Myocyte (in vitro differentiated cells): ENCODE measurements at regions not wholly inside any gene's neighbourhood (a gene's known extent, or its start where the extent isn't known, plus 50 kb on each side); places are given as distances from the start of the nearest gene placed in this dataset.
"Not testable (repeated sequence)": the region's sequence is repeated elsewhere in the genome, so short reads cannot be mapped to it uniquely, and the experiment has no call there.

Experiments
- DNase-seq: peaks from one replicate; pipeline ENCODE4 v3.0.0-alpha.2; 2012; ENCODE audit warnings: low read depth

DNA sequence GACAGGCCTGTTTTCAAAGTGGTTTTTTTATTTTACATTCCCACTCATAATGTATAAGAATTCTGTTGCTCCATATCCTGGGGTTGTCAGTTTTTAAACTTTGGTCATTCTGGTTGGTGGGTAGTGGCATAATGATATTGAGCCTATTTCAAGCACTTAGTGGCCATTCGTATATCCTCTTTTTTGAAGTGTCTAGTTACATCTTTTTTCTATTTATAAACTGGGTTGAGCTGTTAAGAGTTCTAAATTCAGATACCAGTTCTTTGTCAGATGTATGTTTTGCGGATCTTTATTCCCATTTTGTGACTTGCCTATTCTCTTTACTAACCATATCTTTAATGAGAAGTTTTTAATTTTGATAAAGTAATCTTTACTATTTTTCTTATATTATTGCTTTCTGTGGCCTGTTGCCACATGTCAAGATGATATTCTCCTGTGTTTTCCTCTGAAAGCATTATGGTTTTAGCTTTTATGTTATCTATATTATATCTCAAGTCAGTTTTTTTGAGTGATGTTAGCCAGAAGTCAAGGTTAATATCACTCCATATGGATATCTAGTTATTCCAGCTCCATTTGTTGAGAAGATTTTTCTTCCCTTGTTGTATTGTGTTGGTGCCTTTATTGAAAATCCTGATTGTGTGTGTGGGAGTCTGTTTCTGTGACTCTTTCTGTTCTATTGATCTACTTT is 110.9 kb downstream of the FHIP1A start:
- no peak for DNase-seq

DNA sequence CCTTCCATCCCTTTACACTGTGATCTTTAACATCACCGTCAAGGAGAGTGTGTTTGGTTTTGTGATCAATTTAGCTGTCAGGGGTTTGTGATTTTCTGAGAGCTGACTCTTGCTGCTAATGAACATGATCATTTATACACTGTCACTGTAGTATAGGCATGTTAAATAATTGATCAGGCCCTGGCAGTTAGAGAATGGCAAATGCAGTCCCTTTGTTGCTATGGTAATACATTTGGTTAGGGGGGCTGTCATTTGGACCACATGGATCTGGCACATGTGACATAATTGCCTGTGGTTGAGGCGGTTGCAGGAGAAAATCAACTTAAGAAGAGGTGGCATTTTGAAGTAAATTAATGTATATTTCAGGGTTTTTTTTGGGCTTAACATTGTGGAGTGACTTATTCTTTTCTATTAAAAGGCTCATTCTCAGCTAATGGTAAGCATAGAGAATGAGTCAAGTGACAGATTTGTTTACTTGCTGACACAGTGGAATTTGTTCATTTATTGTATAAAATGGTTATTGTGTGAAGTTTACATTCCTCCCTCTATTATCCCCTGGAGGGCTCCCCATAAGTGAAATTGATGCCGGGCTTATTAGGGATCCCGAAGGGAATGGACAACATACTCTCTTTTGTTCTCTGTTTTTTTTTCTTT is 114.0 kb downstream of the FHIP1A start:
- no peak for DNase-seq

DNA sequence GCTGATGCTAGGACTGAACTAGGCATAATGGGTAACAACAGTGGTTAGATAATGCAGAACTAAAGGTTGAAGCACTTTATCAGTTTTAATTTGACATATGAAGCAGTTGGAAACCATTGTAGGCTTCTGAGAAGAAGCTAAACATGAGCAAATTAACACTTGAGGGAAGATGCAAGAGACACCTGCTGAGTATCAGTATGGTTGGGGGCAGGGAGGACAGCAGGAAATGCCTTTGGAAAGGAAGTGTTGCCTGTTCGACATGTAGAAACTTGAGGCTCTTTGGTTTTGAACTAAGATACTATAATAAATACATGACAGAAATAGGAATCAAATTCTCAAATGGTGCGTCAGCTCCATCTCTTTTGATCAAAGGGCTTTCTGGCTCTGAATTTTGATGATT is 115.6 kb downstream of the FHIP1A start:
- no peak for DNase-seq

DNA sequence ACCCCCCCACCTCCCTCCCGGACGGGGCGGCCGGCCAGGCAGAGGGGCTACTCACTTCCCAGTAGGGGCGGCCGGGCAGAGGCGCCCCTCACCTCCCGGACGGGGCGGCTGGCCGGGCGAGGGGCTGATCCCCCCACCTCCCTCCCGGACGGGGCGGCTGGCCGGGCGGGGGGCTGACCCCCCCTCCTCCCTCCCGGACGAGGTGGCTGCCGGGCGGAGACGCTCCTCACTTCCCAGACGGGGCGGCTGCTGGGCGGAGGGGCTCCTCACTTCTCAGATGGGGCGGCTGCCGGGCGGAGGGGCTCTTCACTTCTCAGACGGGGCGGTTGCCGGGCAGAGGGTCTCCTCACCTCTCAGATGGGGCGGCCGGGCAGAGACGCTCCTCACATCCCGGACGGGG is 117.5 kb downstream of the FHIP1A start:
- not testable (repeated sequence) for DNase-seq

DNA sequence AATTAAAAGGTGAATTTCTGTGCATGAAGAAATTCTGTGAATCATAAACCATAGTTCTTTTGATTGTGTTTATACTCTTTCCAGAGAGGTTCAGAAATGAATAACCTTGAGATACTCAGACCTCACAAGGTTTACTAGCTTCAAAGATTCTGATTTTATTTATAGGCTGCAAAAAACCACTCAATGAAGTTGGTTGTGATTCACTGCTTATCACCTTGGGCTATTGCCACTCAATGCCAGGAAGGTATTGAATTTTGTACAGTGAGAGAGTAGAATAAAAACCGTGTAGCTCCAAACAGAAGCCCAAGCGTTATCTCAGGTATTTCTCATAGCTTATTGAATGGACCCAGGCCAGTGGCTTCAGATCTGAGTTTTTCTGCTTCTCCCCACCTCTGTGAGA is 118.7 kb downstream of the FHIP1A start:
- DNase-seq, result no peak

DNA sequence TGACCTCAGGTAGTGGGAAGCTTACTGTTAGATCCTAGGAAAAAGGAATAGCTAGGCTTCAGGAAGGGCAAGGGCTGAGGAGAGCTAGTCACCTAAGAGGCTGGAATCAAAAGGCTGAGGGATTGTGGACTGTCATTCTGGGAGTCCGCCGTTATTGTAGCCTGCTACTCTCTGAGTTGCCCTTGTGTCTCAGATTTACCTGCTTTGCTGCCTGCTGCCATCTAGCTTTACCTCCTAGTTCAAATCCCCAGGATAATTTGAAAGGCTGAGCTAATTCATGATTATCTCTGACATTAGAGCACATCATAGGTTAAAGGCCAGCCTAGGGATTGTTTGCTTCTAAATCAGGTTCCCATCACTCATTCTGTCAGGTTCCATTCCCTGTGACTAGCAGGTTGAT is 120.2 kb downstream of the FHIP1A start:
- DNase-seq, result no peak

DNA sequence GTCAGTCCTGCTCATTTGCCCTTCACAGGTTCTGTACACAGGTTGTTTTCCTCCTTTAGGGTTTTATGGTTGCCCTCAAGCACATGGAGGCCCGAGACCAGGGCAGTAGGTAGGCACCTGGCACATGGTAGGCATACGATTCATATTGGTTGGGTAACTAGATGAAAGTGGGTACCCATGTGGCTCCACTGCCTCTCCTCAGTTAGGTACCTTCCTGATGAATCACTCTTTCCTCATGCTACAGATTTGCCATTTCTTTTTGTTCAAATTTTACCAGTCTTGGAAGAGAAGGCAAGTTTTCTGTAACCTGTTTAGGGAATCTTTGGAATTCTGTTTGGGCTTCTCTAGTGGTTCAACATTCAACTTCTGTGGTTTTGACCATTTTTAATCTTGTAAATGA is 121.3 kb downstream of the FHIP1A start:
- no peak for DNase-seq

DNA sequence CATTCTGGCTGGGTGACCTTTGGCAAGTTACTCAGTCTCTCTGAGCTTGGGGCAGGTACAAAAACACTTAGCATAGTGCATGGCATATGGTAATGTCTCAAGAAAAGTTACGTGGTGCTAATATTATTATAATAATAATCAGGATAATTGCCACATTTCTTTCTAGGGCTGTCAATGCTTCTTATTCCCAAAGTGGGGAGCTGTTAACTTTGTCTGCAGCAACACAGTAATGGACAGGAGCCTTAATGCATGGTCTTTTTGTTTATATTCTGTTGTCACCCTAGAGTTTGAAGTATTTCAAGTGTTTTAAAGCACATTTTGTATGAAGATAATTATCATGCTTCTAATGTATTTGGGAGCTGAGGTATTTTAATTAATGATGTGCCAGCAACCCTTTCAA is 121.8 kb downstream of the FHIP1A start:
- DNase-seq, result no peak

DNA sequence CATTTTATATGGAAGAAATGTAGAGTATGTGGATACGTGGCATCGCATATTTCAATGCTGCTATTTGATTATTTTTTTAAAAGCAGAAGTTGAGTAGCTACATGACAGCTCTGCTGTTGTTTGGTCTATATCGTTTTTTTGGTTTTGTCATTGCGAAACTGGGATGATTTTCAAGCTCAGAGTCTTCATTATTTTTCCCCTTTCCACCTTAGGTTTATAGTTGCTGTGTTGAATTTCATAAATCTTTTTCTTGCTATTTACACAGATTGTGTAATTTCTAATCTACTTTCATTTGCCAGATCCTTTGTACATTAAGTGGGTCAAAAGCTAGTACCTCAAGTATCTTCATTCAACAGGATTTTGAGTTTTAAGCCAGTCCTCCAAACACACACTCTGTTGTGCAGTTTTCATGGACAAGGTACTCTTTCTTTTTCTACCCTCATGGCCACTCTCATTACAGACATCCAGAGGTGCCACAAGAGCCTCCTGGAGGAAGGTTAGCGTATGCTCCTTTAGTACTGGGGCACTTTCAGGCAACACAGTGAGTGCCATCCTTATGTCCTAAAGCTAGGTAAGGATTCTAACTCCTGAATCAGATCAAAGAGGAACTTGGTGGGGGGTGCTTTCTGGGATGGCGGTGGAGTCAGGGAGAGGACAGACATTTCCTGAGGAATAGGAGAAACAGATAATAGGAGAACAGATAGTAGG is 123.2 kb downstream of the FHIP1A start:
- no peak for DNase-seq

DNA sequence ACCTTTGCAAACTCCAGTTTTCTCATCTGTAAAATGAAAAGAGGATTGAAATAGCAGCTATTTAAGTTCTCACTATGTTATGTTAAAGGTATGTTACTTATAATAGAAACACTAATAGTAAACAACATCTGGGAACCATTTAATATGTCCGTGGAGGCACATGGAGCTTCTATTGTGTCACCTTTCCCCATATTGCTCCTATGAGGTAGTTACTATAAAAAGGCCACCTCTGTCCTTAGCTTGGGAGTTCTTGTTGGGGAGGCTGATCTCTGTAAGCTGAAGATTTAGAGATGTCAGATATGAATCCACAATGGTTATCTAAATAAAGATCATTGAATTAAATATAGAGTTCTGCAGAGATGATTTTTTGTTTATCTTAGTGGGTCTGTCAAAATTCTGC is 125.2 kb downstream of the FHIP1A start:
- no peak for DNase-seq

DNA sequence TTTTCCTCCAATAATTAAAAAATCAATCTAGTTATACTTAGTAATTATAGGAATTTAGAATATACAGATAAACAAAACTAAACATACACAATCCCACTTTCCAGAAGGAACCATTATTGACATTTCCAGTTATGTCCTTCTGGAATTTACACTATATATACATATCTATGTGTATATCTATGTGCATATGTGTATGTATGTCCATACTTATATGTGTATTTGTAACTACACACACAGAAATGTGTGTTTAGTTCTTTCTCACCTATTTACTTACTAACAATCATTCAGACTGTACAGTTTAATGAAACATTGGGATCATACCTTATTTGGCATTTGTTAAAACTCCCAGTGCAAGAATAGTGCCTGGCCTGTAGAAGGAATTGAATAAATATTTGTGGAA is 126.4 kb downstream of the FHIP1A start:
- DNase-seq, result no peak

DNA sequence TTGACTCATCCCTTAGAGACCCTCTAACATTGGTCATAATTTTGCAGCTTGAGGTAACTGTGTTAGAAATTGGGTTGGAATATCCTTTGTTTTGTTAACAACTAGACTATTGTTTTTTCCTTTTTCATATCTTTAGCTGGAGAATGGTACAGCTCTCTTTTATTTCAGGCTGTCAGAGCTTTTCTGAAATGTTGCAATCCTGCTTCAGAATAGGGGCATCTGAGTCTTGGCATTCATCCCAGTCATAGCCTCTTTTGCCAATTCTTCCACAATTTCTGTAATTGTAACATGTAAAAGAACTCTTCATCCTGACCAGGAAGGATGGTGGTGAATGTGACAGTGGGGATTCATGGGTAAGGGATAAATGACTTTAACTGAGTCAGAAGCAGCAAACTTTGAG is 128.7 kb downstream of the FHIP1A start:
- peak; percentile 55 for DNase-seq

DNA sequence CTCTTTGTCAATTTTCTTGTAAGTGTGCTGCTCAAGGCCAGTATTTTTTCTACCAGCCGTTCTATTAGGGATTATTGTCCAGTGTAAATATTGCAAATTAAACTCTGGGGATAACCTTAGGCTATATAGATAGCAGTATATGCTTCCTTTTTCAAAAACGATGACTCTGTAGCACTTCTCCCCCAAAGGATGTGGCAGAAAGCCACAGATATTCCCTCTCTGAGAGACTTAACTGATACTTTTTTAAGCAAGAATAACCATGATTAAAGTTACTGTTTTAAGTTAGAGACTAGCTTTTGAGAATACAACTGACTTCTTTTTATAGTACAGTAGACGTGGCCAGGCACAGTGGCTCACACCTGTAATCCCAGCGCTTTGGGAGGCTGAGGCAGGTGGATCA is 130.0 kb downstream of the FHIP1A start:
- DNase-seq, result no peak

DNA sequence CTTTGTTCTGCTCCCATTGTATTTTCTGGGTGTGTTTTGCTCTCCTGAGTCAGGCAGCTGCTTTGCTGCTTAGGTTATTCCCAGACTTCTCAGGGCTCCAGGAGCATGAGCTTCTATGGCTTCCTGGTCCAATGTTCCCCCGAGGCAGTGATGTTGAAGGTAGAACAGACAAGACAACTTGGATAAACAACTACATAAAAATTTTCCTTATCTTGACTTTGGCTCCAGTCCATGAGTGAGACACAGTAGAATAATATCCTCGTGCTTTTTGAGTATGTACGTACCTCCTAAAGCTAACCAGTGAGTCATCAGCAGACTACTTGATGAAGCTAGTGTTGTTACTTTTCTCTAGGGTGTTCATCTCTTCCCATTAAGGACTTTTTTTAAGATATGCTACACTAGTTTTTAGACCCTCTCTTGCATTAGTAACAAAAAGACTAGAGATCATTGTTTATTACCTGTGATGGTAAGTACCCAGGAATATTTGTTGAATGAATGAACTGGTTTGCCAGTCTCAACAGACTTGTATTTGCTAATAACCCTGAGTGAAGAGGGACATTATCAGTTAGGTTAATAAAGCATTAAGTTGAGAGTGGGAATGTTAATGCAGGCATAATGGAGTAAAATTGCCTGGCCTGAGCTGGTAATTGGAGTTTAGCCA is 131.9 kb downstream of the FHIP1A start:
- DNase-seq, result peak; percentile 28

DNA sequence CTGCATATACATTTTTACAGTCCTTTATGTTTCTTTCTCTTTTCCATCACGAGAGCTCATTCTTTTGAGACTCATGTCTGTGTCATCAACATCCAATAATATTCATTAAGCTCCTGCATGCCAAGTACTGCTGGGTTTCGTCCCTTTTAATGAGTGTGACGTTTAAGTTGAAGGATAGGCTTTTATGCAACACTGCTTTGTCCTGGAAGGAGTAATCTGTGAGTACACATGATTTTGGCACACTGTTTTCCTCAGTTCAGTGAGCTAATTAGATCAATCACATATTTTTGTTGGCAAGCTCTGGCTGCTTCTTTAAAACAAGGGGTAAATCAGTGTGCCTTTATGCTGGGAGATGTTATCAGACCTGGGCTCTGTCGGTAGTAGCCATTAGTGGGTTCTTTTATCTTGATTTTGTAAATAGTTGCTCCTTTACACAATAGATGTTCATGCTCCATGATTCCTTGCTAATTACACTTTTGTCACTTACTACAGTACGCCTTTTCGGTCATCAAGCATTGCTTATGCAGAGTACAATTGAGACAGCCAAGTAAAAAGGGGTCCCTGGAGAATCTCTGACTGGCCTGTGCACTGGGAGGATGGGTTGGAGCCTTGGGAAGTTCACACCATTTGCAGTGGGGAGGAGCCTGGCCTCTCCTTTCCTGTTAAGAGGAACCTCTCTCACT is 132.6 kb downstream of the FHIP1A start:
- DNase-seq, result no peak

DNA sequence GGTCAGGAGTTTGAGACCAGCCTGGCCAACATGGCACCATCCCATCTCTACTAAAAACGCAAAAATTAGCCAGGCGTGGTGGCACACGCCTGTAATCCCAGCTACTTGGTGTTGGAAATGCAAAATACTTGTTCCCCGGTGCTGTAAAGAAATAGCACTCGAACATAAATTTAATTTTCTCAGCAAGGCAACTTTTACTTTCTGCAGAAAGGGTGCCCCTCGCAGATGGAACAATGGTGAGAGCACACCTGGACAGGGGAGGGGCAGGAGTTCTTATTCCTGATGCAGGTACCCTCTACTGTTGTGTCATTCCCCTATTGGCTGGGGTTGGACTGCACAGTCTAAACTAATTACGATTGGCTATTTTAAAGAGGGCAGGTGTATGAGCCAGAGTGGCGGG is 139.7 kb downstream of the FHIP1A start:
- DNase-seq, result no peak

DNA sequence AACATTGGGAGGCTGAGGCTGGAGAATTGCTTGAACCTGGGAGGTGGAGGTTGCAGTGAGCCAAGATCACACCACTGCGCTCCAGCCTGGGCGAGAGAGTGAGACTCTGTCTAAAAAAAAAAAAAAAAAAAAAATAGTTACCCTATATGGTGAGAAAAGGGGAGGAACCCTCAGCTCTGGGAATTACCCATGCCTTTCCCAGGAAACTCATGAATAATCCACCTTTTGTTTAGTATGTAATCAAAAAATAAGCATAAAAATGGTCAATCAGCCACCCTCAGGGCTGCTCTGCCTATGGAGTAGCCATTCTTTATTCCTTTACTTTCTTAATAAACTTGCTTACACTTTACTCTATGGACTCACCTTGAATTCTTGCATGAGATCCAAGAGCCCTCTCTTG is 140.4 kb downstream of the FHIP1A start:
- DNase-seq, result not testable (repeated sequence)

DNA sequence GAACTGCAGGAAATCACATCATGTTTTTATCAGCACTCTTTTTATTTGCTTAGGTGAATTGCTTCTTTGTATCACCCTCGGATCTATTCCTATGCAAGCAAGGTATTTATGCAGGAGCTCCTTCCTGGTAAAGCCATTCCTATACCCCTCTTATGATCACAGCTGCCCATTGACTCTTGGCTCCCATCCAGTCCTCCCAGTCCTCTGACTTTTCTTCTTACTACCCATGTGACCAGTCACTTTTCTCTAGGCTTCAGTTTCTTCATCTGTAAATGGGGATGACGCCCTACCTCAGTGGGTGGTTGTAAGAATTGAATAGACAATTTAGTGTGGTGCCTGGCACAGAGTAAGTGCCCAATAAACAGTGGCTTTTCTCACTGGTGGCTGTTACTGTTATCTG is 144.9 kb downstream of the FHIP1A start:
- no peak for DNase-seq

DNA sequence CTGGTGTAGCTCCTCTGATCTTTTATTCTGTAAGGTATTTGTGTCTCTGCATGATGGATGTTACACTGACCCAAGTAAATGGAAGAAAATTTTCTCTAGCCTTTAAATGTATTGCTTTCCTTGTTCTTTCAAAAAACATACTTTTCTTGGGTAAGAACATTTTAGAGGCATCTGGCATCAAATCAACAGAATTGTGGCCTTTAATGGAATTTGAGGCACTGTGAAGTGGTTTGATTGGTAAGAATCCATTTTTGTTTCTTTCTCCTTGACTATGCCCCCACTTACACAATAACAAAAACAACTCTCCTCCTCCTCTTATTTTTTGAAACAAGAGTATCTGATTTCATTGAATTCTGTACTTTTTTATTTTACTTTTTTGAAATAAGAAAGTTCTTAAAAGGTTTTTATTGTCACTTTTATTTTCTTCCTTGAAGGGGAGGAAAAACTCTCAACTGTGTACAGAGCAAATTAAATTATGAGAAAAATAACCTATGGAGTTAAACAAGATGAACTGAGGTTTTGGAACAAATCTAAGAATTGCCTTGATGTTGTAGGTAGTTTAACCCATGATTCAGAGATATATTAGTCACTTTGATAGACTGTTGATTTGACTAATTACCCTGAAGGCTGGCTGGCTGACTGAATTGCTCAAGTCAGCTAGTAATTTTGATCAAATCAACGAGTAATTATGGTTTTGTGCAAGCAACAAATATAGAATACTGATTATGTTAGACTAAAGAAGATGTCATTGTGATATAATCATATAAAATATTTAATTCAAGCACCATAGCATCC is 146.4 kb downstream of the FHIP1A start:
- DNase-seq, result peak; percentile 34

DNA sequence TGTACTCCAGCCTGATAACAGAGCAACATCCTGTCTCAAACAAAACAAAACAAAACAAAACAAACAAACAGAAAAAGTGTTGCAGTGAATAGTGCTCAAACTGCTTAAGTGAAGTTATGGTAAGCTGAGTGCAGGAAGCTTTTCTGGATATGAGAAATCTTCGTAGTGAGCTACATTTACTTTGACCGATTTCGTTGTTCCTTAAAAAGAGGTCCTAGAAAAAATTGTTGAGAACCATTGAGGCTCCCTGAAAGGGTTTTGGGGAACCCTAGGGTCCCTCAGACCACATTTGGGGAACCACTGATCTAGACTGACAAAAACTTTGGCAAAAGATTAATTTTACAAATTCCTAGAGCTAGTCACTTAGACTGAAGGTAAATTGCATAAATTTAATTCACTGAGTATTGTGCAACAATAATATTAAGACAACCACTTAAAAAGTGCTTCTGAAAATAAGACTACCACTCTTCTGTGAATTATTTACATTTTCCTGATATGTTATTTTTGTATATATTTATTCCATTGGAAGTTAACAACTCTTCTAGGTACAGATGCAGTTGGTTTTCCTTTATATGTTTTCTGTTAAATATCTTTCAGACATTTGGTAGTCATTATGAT is 149.6 kb downstream of the FHIP1A start:
- no peak for DNase-seq
